Esophagus muscularis mucosa (tissue), 4 donors: ENCODE measurements at regions not wholly inside any gene's neighbourhood (a gene's known extent, or its start where the extent isn't known, plus 50 kb on each side); places are given as distances from the start of the nearest gene placed in this dataset.

ENCODE experiments used
- DNase-seq: peaks from one replicate; pipeline ENCODE4 v3.0.0-alpha.2; 2017; ENCODE audit errors: extremely low spot score
- H3K27ac ChIP-seq, 4 donors: fragments of 200-600 bp; sonication (generic); replicated peaks in 1 of 4; 1 replicate in 3 of 4; 2 replicates in 1 of 4; pipeline ENCODE4 v1.5.1; 2016 to 2019; ENCODE audit warnings: mild to moderate bottlenecking in 1 of 4
- H3K27me3 ChIP-seq, 4 donors: fragments of 200-600 bp; sonication (generic); one replicate each; pipeline versions ENCODE4 v1.5.1 to v1.6.0; 2016 to 2019
- H3K36me3 ChIP-seq, 4 donors: fragments of 200-600 bp; sonication (generic); one replicate each; pipeline ENCODE4 v1.5.1; 2016 to 2019
- H3K4me1 ChIP-seq, 4 donors: fragments of 200-600 bp; sonication (generic); one replicate each; pipeline ENCODE4 v1.5.1; 2016 to 2019
- H3K4me3 ChIP-seq, 4 donors: fragments of 200-600 bp; sonication (generic); 1 replicate in 2 of 4; 2 replicates in 2 of 4; pipeline ENCODE4 v1.5.1; 2016 to 2019; ENCODE audit warnings: mild to moderate bottlenecking in 4 of 4, moderate library complexity in 1 of 4
- H3K9me3 ChIP-seq, 4 donors: fragments of 200-600 bp; sonication (generic); 1 replicate in 3 of 4; 2 replicates in 1 of 4; pipeline ENCODE4 v1.5.1; 2016 to 2019
- CTCF ChIP-seq, 3 experiments: fragments of 200-600 bp in 2 of 3; fragments of 450-650 bp in 1 of 3; sonication (generic) in 2 of 3; IDR thresholded peaks; one replicate each; pipeline ENCODE4 v1.5.1; 2017 to 2019; ENCODE audit warnings: antibody characterized with exemption in 3 of 3, mild to moderate bottlenecking in 2 of 3, moderate library complexity in 1 of 3
- EP300 ChIP-seq: sonication (generic); formaldehyde crosslinking; IDR thresholded peaks from one replicate; pipeline ENCODE4 v1.6.1; 2017; ENCODE audit warnings: antibody characterized with exemption
- POLR2A ChIP-seq: fragments of 450-650 bp; IDR thresholded peaks from one replicate; pipeline ENCODE4 v1.6.1; 2017; ENCODE audit warnings: antibody characterized with exemption, moderate library complexity, mild to moderate bottlenecking, low read depth
- POLR2AphosphoS5 ChIP-seq, 2 donors: sonication (generic); formaldehyde crosslinking; IDR thresholded peaks; one replicate each; pipeline ENCODE4 v1.6.1; 2017; ENCODE audit warnings: antibody characterized with exemption in 2 of 2
- WGBS: methylation state at CpG from one replicate; pipeline ENCODE4 v1.1.5; 2018; 5-methylcytosine and 5-hydroxymethylcytosine counted together
- intact Hi-C: fragments of 100-400 bp; cut with DNase I; formaldehyde crosslinking; loops from one replicate; pipeline ENCODE4 v1.15.1; 2023

GRCh38 chr4:11805842-11806241, 377.1 kb upstream of the HS3ST1 start:
- H3K27me3 ChIP-seq = no peaks in the 10 kb centered on the region
- WGBS = 57% methylated on average over 1 of the region's 1 CpG

GRCh38 chr4:11801466-11802446, 373.1 kb upstream of the HS3ST1 start:
- H3K27ac ChIP-seq = no peak overlapping the region
- no peaks in the 10 kb centered on the region for H3K27me3 ChIP-seq
- 54% methylated on average over 7 of the region's 7 CpGs for WGBS

More at GRCh38 chr4:11805842-11806241, 377.1 kb upstream of the HS3ST1 start:
- Histone ChIP-seq H3K9me3 (no peaks in the 10 kb centered on the region), H3K4me1 (no peaks in the 10 kb centered on the region), H3K4me3 (no peak overlapping the region), H3K36me3 (no peaks in the 10 kb centered on the region), H3K27ac (no peak overlapping the region)
- peak; percentile 16 to 41 (median 31) for TF ChIP-seq CTCF (IDR thresholded peaks at IDR 0.05)
- TF ChIP-seq POLR2AphosphoS5 (IDR thresholded peaks at IDR 0.05) = no peak
- TF ChIP-seq EP300 = no peak
- intact Hi-C loops = no loop called here
- no peak for DNase-seq

GRCh38 chr4:11799196-11799595, 370.5 kb upstream of the HS3ST1 start:
- TF ChIP-seq POLR2A (no peak), EP300 (no peak), CTCF (IDR thresholded peaks at IDR 0.05) (no peak), POLR2AphosphoS5 (IDR thresholded peaks at IDR 0.05) (no peak)
- H3K27ac ChIP-seq = no peak overlapping the region
- no peaks in the 10 kb centered on the region for H3K4me1 ChIP-seq
- no peaks in the 10 kb centered on the region for H3K27me3 ChIP-seq
- no peaks in the 10 kb centered on the region for H3K36me3 ChIP-seq
- no peak overlapping the region for H3K4me3 ChIP-seq
- H3K9me3 ChIP-seq = no peaks in the 10 kb centered on the region
- DNase-seq = no peak
- 42% methylated on average over 1 of the region's 1 CpG for WGBS
- intact Hi-C loops = no loop called here

More at GRCh38 chr4:11801466-11802446, 373.1 kb upstream of the HS3ST1 start:
- DNase-seq = no peak
- TF ChIP-seq POLR2AphosphoS5 (IDR thresholded peaks at IDR 0.05) = no peak
- no peak for TF ChIP-seq POLR2A
- no peak for TF ChIP-seq CTCF (IDR thresholded peaks at IDR 0.05)
- no peak for TF ChIP-seq EP300
- Histone ChIP-seq H3K36me3 (no peaks in the 10 kb centered on the region), H3K4me1 (no peaks in the 10 kb centered on the region), H3K9me3 (no peaks in the 10 kb centered on the region), H3K4me3 (no peak overlapping the region)
- intact Hi-C loops = no loop called here

- DNase-seq = no peak
- no peaks in the 10 kb centered on the region for H3K36me3 ChIP-seq
- no peaks in the 10 kb centered on the region for H3K4me1 ChIP-seq
- intact Hi-C loops = no loop called here
- TF ChIP-seq POLR2AphosphoS5 (IDR thresholded peaks at IDR 0.05) (no peak), CTCF (IDR thresholded peaks at IDR 0.05) (no peak), EP300 (no peak), POLR2A (no peak)
- 78% methylated on average over 3 of the region's 3 CpGs for WGBS
- no peaks in the 10 kb centered on the region for H3K9me3 ChIP-seq
- H3K27me3 ChIP-seq = no peaks in the 10 kb centered on the region
- no peak overlapping the region for H3K4me3 ChIP-seq
- no peak overlapping the region for H3K27ac ChIP-seq
These were observed 363.1 kb upstream of the HS3ST1 start for GRCh38 chr4:11791797-11792196.
